GM12865 (cell line): ENCODE measurements at regions not wholly inside any gene's neighbourhood (a gene's known extent, or its start where the extent isn't known, plus 50 kb on each side); places are given as distances from the start of the nearest gene placed in this dataset.

Experiments
- DNase-seq: peaks from one replicate; pipeline ENCODE4 v3.0.0; 2010; ENCODE audit warnings: low read depth
- H3K4me3 ChIP-seq: 2 replicates; pipeline ENCODE4 v1.5.1; 2011; ENCODE audit warnings: mild to moderate bottlenecking, low read depth, low read length, control low read depth
- TF ChIP-seq, protein P1 (sequence below): IDR thresholded peaks from 2 replicates; pipeline ENCODE4 v1.5.1; 2011; ENCODE audit warnings: low read length, control low read depth, low read depth, inconsistent platforms; ENCODE audit not compliant: insufficient read depth; ENCODE audit errors: missing control alignments

DNA sequence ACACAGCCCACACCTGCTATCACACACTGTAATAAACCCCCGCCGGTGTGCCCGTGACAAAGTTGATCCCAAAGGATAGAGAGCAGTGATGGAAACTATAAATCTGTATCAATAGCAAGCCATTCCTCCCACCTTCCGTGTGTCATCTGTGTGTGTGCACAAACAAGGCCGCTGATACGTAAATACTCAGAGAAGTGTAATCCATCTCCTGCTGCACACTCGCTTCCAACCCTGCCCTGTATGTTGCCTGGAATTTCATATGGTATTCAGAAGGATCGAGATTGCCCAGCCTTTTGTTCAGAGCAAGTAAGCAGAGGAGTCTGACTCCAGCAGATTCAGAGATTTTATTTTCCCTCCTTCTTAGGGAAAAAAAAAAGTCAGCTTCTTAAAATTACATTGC, 581.1 kb upstream of the ZFHX3 start:
- no peak for DNase-seq
- TF ChIP-seq, protein P1, sequence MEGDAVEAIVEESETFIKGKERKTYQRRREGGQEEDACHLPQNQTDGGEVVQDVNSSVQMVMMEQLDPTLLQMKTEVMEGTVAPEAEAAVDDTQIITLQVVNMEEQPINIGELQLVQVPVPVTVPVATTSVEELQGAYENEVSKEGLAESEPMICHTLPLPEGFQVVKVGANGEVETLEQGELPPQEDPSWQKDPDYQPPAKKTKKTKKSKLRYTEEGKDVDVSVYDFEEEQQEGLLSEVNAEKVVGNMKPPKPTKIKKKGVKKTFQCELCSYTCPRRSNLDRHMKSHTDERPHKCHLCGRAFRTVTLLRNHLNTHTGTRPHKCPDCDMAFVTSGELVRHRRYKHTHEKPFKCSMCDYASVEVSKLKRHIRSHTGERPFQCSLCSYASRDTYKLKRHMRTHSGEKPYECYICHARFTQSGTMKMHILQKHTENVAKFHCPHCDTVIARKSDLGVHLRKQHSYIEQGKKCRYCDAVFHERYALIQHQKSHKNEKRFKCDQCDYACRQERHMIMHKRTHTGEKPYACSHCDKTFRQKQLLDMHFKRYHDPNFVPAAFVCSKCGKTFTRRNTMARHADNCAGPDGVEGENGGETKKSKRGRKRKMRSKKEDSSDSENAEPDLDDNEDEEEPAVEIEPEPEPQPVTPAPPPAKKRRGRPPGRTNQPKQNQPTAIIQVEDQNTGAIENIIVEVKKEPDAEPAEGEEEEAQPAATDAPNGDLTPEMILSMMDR = no peak

DNA sequence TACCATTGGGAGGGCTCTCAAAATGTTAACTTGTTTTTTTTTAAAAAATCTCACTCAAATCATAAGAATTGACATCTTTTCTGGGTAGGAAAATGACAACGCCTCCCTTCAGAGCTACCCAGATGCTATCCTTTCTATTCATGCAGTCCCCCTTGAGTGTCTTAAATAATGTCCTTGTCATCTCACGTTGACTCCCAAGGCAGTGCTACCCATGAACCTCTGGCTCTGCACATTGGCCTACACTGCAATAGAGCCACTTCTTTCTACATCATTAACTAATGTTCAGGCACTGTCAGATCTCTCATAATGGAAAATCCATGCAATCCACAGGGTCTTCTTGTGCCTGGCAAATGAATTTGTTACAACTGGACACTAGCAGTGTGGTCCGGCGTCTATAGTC, 569.8 kb upstream of the ZFHX3 start:
- TF ChIP-seq, protein P1 = no peak
- H3K4me3 ChIP-seq = no peak overlapping the region
- no peak for DNase-seq

More for the DNA sequence above, 581.1 kb upstream of the ZFHX3 start:
- no peak overlapping the region for H3K4me3 ChIP-seq

DNA sequence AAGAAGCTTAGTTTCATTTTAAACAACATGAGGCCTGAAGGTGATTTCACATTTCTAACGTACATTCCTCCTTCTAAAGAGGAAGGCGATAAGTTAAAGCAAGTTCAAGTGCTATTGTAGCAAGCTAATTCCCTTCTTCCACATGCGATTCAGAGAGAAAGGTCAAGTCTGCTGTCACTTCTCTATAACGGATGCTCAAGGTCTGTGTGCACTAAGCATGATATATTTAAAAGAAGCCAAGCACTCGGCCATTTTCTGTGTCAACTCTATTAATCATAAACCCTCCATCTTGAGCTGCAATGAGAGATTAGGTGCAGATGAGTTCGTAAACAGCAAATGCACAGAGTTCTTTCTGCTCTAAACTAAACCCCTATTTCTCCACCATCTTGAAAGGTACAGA, 568.8 kb upstream of the ZFHX3 start:
- no peak for DNase-seq
- TF ChIP-seq, protein P1 = no peak
- H3K4me3 ChIP-seq = no peak overlapping the region

DNA sequence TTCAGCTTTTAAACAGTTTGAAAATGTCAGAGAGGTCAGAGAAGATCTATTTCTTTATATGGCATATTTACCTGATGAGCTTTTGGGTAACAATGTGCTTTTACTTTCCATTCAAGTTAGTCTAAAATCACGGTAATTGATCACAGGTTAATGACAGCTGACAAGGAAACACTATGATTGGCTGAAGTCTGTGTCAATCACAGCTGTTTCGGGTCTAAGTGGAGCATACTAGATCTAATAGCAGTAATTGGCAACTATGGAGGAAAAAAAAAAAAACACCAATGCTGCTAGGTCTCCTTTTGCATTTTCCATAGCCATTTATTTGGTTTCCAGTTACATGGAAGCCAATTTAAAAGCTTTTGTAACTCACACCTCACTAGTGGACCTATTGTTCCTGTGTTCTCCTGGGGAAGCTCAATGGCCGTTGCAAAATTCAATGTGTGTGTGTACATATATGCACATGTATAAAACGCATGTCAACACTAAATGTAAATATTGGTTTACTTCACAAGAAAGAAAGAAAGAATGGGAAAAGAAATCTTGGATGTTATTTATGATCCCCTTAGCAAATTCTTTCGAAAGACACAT, 568.3 kb upstream of the ZFHX3 start:
- DNase-seq = peak; percentile 60
- TF ChIP-seq, protein P1 = no peak
- no peak overlapping the region for H3K4me3 ChIP-seq

DNA sequence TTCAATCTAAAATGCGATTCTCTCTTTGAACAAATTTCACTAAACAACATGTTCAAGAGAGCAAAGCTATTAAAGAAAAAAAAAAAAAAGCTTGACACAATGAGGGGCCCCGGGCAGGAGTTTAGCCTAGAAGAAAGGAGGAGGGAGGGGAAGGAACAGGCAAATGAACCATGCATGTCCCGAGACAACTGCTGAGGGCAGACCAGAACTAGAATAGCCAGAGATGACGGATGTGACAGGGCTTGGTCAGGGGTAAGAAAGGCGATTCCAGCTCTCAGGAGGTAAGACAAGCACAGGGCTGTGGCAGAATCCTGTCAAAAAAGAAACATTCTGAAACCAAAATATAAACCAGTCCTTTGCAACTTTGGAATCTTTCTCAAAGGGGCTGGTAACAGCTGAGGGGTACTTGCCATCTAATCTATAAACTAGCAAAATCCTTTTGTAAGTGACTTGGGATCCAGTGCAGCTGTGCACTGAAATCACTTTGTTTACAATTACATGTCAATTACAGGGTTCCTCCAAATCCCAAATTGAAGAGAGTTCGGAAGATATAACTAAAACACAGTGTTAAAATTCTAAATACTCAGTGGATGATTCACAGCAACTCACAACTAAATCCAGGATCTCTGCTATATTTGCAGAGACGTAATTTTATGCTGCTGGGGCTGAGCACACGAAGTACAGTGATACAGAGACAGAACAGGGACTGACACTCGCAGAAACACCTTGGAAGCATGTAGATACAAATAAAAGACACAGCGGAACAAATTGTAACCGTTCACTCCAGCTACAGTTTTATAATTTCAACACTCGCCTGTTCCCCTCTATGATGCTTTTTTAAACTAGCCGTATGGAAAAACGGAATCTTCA, 567.4 kb upstream of the ZFHX3 start:
- no peak for DNase-seq
- H3K4me3 ChIP-seq = no peak overlapping the region
- TF ChIP-seq, protein P1 = no peak

DNA sequence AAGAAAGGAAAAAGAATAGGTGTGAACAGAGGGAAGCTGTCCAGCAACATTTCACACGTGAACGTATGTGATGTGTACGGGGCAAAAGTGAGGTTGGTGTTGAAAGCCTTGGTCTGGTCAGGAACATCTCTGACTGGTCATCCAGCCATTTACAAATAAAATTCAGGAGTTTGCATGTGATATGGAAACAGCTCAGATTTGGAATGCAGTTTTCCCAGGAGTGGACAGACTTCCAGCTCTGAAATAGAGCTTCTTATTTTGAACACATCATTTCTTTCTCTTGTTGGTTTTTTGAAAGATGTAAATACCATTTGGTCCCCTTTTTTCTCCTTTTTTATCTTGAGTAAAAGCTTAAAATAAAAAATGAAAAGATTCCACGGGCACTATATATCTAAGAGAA, 566.2 kb upstream of the ZFHX3 start:
- no peak for DNase-seq
- TF ChIP-seq, protein P1 = no peak
- H3K4me3 ChIP-seq = no peak overlapping the region
